Sigmoid colon (tissue), 4 donors: ENCODE measurements at regions not wholly inside any gene's neighbourhood (a gene's known extent, or its start where the extent isn't known, plus 50 kb on each side); places are given as distances from the start of the nearest gene placed in this dataset.

ENCODE experiments used
- CTCF ChIP-seq, 4 experiments: fragments of 450-650 bp in 3 of 4; fragments of 200-600 bp in 1 of 4; IDR thresholded peaks; one replicate each; pipeline ENCODE4 v1.5.1; 2016 to 2019; ENCODE audit warnings: antibody characterized with exemption in 4 of 4, mild to moderate bottlenecking in 3 of 4, moderate library complexity in 2 of 4
- POLR2A ChIP-seq, 2 donors: fragments of 450-650 bp; IDR thresholded peaks; one replicate each; pipeline ENCODE4 v1.6.1; 2016; ENCODE audit warnings: antibody characterized with exemption in 2 of 2, mild to moderate bottlenecking in 2 of 2, moderate library complexity in 2 of 2
- POLR2AphosphoS5 ChIP-seq, 4 donors: sonication (generic); formaldehyde crosslinking; IDR thresholded peaks; one replicate each; pipeline ENCODE4 v1.6.1; 2017; ENCODE audit warnings: antibody characterized with exemption in 4 of 4

- TF ChIP-seq CTCF (IDR thresholded peaks at IDR 0.05) (no peak), POLR2A (IDR thresholded peaks at IDR 0.05) (no peak), POLR2AphosphoS5 (IDR thresholded peaks at IDR 0.05) (no peak)
Observed at GRCh38 chr9:1581926-1582325, 433.2 kb upstream of the SMARCA2 start.
